Stimulated activated CD8-positive, alpha-beta memory T cell treated with anti-CD3 and anti-CD28 coated beads, Interleukin-4, amount 100 ng/mL, for 4 hours (primary cell): ENCODE measurements at regions not wholly inside any gene's neighbourhood (a gene's known extent, or its start where the extent isn't known, plus 50 kb on each side); places are given as distances from the start of the nearest gene placed in this dataset.

Experiments
- DNase-seq, 2 donors: peaks; one replicate each; pipeline ENCODE4 v3.0.0-alpha.2; 2020; ENCODE audit warnings: low read depth in 2 of 2, low spot score in 1 of 2

DNA sequence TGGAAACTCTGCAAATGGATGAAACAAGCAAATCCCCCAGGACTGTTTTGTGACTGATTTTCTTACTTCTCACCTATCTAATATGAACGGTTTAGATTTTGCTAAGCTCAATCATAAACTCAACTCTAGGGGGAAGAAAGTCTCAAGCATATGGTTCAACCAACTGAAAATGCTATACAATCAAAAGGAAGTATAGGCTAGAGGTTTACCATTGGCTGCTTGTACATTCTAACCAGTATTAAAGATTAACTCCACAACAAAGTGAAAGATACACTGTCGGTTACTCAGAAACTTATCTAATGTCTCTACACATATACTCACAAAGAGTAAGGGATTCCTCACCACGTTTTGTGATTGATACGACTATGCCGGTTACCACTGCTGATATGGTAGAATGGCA, 281.8 kb upstream of the SOX5 start:
- no peak for DNase-seq

DNA sequence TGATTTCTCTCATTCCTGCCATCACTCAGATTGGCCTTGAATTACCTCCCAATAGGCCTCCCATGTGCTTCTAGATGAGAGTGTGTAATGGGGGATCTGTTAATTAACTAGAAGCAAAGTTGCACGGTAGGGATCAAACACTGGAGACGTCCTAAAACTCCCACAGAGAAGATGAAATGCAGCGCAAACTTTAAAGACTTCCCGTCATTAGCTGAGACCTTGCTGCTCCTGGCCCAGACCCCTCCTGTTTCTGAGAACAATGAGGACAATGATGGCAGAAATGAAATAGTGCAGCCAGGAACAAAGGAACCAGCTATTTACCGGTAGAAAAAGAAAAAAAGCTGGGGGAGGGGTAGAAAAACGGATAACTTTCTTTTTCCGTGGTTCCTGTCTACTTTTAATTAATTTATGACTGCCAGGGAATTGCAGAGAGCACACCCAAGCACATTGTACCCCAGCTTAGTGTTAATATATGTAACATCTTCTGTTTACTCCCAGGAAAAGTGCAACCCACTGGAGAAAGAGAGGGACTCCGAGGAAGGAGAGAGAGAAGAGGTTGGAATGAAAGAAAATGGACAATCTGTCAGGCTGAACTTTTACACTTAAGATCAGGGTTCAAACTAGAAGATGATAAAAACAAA, 280.7 kb upstream of the SOX5 start:
- no peak for DNase-seq

DNA sequence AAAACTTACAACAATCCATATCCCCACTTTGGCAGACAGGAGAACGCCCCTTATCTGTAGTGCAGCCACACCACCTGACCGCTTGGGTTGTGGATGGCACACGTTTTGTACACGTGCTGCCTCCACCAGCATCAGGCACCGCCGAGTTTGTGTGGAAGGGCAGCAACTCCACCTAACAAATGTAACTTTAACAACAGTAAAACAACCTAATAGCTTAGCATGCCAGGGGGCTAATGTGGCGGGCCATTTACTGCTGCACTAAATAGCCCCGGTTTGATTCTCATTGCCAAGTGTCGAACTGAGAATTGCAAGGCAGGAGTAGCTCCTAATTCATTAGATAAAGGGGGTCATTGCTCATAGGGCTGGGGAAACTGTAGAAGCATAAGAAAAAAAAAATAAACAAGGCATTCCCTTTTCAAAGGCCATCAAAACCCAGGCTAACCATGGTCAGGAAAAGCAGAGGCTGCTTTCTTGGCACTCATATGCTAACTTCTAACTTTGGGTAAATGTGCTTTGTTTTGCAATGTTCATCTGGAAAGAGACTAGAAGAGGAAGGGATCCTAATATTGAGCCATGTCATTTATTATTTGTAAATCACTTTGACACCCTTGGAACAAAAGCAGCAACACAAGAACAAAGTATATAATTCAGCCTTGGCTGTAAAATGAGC, 279.7 kb upstream of the SOX5 start:
- no peak for DNase-seq

DNA sequence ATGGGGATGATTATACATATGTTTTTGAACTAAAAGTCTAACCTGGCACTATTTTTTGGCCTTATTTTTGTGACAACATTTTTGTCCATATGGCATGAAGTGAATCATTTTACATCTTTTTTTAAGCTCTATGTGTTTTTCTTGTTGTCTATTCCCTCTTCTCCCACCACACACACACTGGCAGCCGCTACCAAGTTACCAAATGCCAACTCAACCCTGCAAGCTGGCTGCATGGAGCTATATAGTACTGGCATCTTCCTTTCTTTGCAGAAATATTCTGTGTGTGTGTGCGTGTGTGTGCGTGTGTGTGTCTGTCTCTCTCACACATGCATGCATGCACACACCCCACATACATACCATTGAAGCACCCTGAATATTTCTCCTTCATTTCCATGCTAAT, 278.9 kb upstream of the SOX5 start:
- DNase-seq = no peak

DNA sequence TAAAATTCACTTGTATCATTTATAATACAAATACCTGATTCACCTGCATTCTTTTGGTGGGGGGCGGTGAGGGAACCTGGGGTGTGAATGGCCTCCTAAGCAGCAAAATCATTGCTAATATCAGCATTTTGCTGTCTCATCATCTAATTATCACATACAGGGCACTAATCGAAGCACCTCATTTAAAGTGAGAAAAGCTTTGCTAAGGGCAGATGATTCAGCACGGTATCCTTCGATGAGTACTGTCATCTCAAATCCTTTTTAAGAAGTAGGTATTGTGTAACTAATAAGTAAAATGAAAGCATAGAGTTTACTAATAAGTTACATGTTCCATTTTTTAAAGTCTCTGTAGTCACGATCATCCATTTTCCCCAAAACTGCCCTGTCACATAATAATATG, 278.1 kb upstream of the SOX5 start:
- DNase-seq = no peak

DNA sequence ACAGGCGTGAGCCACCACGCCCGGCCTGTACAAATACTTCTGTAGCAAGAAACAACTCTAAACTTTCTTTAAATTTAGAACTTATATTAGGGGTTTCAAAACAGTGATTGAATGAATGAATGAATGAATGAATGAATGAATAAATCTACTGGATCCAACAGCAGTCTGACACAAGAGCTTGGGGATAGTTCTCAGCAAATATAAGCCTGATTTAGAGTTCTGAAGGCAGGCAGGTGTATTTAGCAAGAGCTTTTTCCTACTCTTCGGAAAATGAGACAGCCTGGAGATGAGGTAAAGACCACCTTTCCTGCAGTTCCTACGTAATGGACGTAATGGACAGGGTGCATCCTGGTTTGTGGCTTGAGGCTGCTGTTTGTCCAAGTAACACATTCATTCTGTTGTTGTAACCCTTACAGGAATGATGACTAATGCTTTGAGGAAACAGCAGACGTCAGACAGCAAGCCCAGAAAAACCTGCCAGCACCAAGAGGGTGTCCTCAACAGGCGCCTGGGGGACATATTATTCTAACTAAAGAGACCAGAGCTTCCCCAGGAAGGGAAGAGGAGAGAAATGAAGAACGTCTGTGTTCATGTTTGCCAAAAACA, 277.4 kb upstream of the SOX5 start:
- DNase-seq = no peak

DNA sequence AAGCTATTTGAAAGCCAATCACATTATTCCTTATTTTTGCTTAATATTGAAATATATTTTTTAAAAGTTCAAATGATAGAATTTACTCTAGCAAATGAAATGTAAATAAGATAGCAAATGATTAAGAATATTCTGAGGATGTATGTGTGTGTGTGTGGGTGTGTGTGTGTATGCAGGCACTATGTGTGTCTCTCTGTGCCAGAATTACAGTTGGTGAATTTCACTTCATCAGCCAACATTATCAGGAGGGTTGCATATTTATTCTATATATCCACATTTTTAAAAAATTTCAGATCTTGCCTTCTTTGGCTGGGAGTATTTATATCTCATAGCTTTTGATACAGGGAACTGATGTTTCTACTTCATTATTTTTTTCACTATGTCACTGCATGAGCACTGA, 274.9 kb upstream of the SOX5 start:
- DNase-seq = no peak

DNA sequence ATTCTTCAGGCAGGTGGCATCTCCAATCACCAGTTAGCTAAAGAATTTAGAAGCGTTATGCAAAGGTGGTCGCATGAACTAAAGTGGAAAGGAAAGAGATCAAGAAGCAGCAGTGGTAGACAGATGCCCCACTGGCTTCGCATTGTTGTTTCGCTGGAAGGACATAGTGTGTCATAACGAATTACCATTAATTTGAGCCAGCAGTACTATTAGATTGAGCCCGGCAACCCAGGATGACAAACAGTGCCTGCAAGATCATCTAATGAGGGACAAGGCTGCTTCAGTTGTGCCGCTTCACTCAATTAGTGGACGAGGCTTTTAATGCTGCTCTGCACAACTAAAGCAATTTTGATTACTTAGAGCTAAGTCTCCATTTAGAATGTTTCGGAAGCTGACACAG, 274.5 kb upstream of the SOX5 start:
- DNase-seq = no peak

DNA sequence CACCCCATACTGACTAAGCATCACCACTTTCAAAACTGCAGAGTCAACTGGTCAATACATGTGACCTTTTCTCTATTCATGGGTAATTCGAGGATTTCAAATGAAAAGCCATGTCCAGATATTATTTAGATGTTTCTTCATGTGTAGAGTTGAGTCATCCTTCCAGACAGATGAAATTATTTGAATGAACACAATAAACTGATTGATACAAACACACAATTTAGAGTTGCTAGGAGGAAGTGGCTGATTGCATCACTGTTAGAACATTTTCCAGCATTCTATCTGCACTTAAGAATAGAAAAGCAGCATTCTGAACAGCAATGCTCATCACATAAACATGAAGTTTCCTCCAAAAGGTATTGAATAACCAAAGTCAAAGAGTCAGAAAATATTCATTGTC, 273.5 kb upstream of the SOX5 start:
- no peak for DNase-seq

DNA sequence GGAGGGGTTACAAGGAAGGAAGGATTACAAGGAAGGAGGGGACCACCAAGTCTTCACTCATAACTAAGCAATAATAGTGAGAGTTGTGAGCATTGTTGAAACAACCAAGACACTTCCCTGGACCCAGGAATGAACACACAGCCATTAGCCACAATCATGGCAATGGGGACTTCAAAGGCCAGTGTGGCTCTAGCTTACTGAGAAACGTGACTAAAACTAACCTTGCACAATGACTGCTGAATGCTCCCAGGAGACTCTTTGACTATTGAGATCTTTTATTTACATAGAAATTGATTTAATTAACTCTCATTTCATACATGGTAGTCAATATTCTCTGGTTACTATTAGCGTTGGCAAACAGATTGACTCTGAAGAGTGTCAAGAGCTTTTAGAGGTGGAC, 263.0 kb upstream of the SOX5 start:
- DNase-seq = no peak

DNA sequence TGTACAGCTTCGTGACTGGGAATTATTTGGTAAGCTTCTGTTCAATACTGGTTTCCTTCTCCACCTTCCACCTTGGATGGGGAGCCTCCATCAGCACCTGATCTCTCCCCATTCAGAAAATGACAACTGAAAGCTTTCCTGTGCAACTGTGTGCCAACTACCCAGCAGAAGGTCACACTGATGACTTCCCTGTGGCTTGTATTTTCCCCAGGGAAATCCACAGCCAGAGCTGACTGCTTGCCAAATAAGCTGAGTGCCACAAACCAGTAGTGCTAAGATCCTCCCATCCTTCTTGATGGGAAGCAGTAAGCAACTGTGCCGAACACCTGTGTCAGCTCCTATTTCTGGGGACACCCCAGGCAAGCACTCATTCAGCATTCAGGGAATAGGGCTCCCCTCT, 257.2 kb upstream of the SOX5 start:
- DNase-seq = no peak

DNA sequence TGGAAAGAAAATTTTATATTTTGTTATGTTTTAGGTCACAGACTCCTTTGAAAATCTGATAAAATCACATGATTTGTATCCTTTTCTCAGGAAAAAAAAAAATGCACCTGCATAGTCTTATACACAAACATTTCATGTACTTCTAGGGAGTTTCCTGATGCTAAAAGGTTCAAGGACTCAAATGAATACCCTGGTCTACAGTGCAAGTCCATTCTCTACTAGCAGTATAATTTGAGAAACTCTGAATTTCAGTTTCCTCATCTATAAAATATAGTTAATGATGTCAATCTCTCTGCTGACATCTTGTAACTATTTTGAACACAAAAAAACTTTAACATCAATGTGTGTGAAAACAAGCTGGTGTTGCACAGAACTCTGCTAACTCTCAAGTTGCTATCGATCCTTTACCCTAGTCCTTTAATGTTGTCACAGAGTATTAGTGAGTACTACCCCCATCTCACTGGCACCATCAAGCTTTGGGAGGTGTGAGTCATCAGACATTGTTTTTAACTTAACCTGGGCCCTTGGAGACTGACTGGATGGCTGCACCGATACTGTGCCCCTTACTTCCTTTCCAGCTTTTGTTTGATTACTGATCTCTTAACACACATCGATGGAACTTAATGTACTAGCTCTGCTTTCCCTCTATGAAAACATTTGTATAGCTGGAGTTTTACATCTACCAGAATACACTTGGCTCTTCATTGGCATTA, 251.9 kb upstream of the SOX5 start:
- no peak for DNase-seq

DNA sequence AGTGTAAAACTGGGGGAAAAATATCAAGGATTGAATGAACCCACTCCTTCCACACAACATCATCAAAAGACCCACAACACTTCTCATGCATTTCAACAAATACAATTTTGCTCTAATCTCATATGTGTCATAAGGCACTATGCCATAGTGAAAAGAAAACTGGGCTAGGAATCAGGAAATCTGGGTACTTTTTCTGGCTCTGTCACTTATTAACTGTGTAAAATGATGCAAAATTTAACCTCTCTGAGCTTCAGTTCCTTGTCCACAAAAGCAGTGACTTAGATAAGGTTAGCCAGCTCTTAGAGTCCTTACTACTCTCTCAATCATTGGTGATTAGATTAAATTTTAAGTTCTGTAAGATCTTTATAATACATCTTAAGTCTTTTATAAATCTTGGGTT, 250.5 kb upstream of the SOX5 start:
- DNase-seq = no peak

DNA sequence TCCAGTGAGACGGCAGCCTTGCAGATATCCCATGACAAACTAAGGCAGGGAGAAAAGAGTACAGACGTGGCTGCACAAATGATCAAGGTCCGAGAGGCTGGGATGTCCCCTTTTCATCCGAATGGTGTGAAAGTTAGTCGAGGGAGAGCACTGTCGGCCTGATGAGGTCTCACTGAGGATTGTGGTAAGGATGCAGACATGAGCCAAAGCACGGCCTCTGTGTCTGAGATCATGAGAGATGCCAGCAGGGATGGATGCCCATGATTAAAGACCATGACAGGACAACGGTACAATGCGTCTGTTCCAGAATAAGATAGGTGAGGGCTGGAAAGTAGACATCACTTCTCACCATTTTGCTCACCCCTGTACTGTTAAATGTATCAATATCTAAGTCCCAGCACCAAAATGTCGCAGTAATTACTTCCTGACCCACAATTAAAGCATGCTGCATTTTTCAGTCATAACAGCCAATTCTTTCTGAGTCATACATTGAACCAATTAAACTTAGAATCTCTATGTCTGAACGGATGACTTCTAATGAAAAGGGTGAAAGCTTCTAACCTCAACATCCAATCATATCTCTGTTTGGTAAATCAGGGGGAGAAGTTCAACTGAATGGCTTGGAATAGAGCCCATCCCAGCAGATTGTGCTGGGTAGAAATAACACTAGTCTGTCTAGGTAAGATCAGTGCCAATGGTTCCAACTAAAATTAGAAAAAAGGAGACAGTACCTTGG, 249.6 kb upstream of the SOX5 start:
- no peak for DNase-seq

DNA sequence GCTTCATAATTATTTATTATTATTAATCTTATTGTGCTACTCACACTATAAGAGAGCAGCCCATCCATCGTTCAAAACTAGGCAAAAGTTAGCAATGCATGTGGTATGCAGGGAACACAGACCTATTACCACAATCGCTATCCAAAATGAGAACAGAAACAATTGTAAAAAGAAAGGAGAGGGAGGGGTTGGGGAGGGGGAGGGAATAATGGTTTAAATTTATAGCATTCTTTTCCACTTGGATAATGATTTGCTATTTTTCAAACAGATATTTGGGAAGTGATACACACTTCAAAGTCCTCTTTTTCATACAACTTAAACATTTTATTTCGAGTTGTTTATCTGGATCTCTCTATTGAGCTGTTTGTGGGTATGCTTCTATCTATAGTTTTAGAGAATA, 248.6 kb upstream of the SOX5 start:
- DNase-seq = no peak

DNA sequence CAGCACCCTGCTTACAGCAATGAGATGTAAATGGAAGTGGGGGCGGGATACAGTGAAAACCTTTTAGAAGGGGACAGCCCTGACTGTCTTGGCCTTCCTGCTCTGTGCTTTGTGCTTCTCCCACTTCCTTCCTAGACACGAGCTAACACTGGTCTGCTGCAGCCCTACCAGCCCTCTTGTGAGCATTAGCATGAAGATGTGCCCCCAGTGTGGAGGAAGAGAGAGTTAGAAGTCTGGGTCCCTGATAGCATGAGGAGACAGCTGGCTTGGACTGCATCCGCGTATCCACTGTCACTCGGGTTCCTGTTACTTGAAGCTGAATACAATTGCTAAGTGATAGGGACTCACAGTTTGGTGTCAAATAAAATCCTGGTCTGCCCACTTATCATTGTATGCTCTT, 248.1 kb upstream of the SOX5 start:
- DNase-seq = no peak

DNA sequence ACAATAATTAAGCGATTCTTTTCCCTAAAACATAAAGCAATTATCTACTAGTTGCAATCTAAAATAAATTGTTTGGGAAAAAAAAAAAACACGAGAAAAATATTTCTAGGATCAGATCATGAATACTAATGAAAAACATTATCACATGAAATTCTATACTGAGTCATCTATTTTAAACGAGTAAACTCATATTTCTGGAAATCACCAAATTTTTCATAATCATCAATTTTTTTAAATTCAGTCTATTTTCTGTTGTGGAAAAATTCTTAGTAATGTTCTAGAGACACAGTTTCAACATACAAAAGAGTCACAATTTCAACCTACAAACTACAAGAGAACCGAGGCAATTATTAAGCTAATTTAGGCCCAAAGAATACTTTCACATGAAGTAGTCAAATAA, 245.6 kb upstream of the SOX5 start:
- DNase-seq = no peak

DNA sequence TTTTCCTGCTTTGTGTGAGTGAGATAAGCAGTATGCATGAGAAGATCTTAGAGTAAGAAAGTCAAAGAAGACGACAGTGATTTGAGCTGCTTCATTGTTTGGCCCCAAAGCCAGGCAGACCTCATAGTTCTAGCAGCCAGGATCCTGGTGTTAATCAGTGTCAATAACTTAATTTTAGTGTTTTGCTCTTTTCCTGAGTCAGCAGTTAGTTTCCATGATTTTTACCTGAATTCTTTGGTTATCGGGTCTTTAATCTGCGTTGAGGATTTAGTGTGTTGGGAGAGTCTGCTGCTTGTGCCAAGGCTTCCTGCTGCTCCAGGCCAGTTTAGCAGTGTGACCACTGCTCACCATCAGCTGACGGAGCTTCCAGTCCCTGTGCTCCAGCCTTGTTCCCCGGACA, 241.6 kb upstream of the SOX5 start:
- DNase-seq = no peak

DNA sequence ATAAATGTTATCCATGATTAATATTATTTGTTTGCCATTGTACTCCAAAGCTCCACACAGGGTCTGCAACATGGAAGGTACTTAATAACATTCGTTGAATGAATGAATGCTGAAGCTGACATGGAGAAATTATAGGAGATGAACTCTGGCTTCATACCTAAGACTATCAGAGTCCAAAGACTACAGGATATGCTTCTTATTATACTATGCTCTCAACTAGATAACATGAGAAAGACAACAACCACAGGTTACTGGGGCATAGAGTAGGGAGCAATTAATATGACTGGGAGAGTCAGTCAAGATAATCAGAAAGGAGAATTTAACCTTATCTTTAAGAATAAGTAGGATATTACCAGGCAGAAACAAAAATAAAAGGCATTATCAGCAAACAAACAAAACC, 236.3 kb upstream of the SOX5 start:
- DNase-seq = no peak

DNA sequence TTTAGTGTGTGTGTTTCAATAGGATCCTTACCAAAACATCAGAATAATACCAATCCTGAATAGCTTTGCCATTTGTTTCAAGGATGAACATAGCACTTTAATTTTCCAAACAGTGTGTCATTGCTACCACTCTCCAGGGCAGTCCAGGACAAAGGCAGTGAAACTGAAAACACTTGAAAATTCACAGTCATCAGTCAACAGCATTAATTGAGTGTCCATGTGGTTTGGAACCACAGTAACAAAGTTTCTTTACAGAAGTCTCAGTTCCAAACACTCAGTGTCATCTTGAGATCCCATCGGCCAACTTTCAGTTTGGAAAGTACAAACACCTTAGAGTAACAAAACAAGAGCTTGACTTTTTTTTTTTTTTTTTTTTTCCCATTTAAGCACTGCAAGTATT, 228.4 kb upstream of the SOX5 start:
- no peak for DNase-seq

DNA sequence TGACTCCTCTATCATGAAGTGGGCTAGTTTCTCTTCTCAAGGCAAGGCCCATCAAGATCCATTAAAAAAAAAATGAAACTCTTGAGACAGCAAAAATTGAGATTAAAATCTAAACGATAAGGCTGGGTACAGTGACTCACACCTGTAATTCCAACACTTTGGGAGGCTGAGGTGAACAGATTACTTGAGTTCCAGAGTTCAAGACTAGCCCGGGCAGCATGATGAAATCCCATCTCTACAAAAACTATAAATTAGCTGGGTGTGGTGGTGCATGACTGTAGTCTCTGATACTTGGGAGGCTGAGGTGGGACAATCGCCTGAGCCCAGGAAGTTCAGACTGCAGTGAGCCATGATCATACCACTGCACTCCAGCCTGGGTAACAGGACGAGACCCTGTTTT, 226.5 kb upstream of the SOX5 start:
- no peak for DNase-seq

DNA sequence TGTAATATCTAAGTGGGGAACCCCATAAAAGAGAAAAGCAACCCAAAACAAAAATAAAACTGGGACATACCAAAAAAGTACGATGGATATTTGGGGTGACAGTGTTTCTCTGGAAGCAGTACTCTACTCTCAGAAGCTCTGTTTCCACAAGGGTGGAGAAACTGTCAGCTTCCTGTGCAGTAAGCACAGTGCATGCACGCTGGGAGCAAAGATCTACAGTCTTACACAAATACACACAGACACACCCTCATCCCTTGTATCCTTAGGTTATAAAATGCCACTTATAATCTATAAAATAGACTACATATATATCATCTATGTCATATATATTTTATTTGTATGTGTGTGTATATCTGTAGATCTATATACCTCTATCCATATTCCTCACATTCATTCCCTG, 225.8 kb upstream of the SOX5 start:
- no peak for DNase-seq
